Gastroesophageal sphincter (tissue), 3 donors: ENCODE measurements at regions not wholly inside any gene's neighbourhood (a gene's known extent, or its start where the extent isn't known, plus 50 kb on each side); places are given as distances from the start of the nearest gene placed in this dataset.
"Not testable (repeated sequence)": the region's sequence is repeated elsewhere in the genome, so short reads cannot be mapped to it uniquely, and the experiment has no call there.

Source experiments
- EP300 ChIP-seq: sonication (generic); formaldehyde crosslinking; IDR thresholded peaks from one replicate; pipeline ENCODE4 v1.6.1; 2017; ENCODE audit warnings: antibody characterized with exemption, mild to moderate bottlenecking
- POLR2A ChIP-seq, 2 donors: fragments of 450-650 bp; IDR thresholded peaks; one replicate each; pipeline ENCODE4 v1.6.1; 2017; ENCODE audit warnings: antibody characterized with exemption in 2 of 2, mild to moderate bottlenecking in 2 of 2, moderate library complexity in 1 of 2
- POLR2AphosphoS5 ChIP-seq: sonication (generic); formaldehyde crosslinking; IDR thresholded peaks from one replicate; pipeline ENCODE4 v1.6.1; 2017; ENCODE audit warnings: antibody characterized with exemption
- TF ChIP-seq, protein P1 (sequence below), 4 experiments: fragments of 200-600 bp in 2 of 4; fragments of 450-650 bp in 2 of 4; sonication (generic) in 1 of 4; IDR thresholded peaks; one replicate each; pipeline ENCODE4 v1.5.1; 2017 to 2019; ENCODE audit warnings: antibody characterized with exemption in 4 of 4, mild to moderate bottlenecking in 2 of 4, moderate library complexity in 2 of 4

DNA sequence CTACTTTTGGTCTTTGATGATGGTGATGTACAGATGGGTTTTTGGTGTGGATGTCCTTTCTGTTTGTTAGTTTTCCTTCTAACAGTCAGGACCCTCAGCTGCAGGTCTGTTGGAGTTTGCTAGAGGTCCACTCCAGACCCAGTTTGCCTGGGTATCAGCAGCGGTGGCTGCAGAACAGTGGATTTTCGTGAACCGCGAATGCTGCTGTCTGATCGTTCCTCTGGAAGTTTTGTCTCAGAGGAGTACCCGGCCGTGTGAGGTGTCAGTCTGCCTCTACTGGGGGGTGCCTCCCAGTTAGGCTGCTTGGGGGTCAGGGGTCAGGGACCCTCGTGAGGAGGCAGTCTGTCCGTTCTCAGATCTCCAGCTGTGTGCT, 56.6 kb upstream of the TNFAIP8 start:
- TF ChIP-seq, protein P1, sequence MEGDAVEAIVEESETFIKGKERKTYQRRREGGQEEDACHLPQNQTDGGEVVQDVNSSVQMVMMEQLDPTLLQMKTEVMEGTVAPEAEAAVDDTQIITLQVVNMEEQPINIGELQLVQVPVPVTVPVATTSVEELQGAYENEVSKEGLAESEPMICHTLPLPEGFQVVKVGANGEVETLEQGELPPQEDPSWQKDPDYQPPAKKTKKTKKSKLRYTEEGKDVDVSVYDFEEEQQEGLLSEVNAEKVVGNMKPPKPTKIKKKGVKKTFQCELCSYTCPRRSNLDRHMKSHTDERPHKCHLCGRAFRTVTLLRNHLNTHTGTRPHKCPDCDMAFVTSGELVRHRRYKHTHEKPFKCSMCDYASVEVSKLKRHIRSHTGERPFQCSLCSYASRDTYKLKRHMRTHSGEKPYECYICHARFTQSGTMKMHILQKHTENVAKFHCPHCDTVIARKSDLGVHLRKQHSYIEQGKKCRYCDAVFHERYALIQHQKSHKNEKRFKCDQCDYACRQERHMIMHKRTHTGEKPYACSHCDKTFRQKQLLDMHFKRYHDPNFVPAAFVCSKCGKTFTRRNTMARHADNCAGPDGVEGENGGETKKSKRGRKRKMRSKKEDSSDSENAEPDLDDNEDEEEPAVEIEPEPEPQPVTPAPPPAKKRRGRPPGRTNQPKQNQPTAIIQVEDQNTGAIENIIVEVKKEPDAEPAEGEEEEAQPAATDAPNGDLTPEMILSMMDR (IDR thresholded peaks at IDR 0.05): not testable (repeated sequence)
- TF ChIP-seq EP300; POLR2AphosphoS5; POLR2A (IDR thresholded peaks at IDR 0.05): not testable (repeated sequence)
